SK-N-SH (cell line): ENCODE measurements at regions not wholly inside any gene's neighbourhood (a gene's known extent, or its start where the extent isn't known, plus 50 kb on each side); places are given as distances from the start of the nearest gene placed in this dataset.

Experiments
- CTCF ChIA-PET: fragments of 300-600, 350-600 bp; formaldehyde crosslinking; extraction: SDS; loops from one replicate; lab custom pipeline; 2021; lab: Yijun Ruan, JAX
- POLR2A ChIA-PET: fragments of 350-600 bp; sonication (Branson Sonifier 250); formaldehyde crosslinking; extraction: SDS; loops from one replicate; lab custom pipeline; 2020; ENCODE audit warnings: antibody characterized with exemption, inconsistent platforms; lab: Yijun Ruan, JAX
- DNase-seq: peaks from one replicate; pipeline ENCODE4 v3.0.0; 2012
- H2AFZ ChIP-seq: fragments of 200-600 bp; sonication (generic); 2 replicates; pipeline ENCODE4 v1.8.1; 2016; ENCODE audit warnings: antibody characterized with exemption, mild to moderate bottlenecking, low read depth
- H3F3A ChIP-seq: fragments of 200-600 bp; sonication (generic); replicated peaks from 2 replicates; pipeline ENCODE3; 2016; ENCODE audit warnings: antibody characterized with exemption, mild to moderate bottlenecking; ENCODE audit not compliant: insufficient read depth
- H3K27ac ChIP-seq, 2 experiments: fragments of 200-500 bp in 1 of 2; fragments of 200-600 bp in 1 of 2; sonication (Bioruptor generic) in 1 of 2; sonication (generic), shearing (Covaris generic) in 1 of 2; 2 replicates each; pipeline versions ENCODE4 v1.5.1 to v1.6.1; 2014 to 2016; ENCODE audit warnings: low read depth in 2 of 2, inconsistent platforms in 1 of 2, low read length in 1 of 2, mild to moderate bottlenecking in 1 of 2, mixed read lengths in 1 of 2
- H3K27me3 ChIP-seq: fragments of 200-600 bp; sonication (generic), shearing (Covaris generic); 2 replicates; pipeline ENCODE4 v1.6.1; 2016; ENCODE audit warnings: mixed run types; ENCODE audit not compliant: insufficient read depth
- H3K36me3 ChIP-seq, 2 experiments: fragments of 200-500 bp in 1 of 2; fragments of 200-600 bp in 1 of 2; sonication (Bioruptor generic) in 1 of 2; sonication (generic) in 1 of 2; replicated peaks in 1 of 2; 2 replicates each; pipeline versions ENCODE3 to v1.5.1; 2014 to 2016; ENCODE audit warnings: low read length in 1 of 2, mild to moderate bottlenecking in 1 of 2; ENCODE audit not compliant: insufficient read depth in 2 of 2, control insufficient read depth in 1 of 2
- H3K4me1 ChIP-seq, 2 experiments: fragments of 200-500 bp in 1 of 2; fragments of 200-600 bp in 1 of 2; sonication (Bioruptor generic) in 1 of 2; sonication (generic), shearing (Covaris generic) in 1 of 2; 2 replicates each; pipeline versions ENCODE4 v1.5.1 to v1.6.1; 2014 to 2016; ENCODE audit warnings: low read depth in 1 of 2, low read length in 1 of 2, mixed run types in 1 of 2; ENCODE audit not compliant: insufficient read depth in 2 of 2, control insufficient read depth in 1 of 2
- H3K4me2 ChIP-seq: fragments of 200-600 bp; sonication (generic), shearing (Covaris generic); 2 replicates; pipeline ENCODE4 v1.6.1; 2017; ENCODE audit warnings: mixed run types
- H3K4me3 ChIP-seq, 2 experiments: fragments of 200-500 bp in 1 of 2; fragments of 200-600 bp in 1 of 2; sonication (Bioruptor generic) in 1 of 2; sonication (generic), shearing (Covaris generic) in 1 of 2; 2 replicates each; pipeline versions ENCODE4 v1.5.1 to v1.8.1; 2014 to 2016; ENCODE audit warnings: low read depth in 2 of 2, inconsistent platforms in 1 of 2, low read length in 1 of 2, mild to moderate bottlenecking in 1 of 2, mixed read lengths in 1 of 2, moderate library complexity in 1 of 2
- H3K79me2 ChIP-seq: fragments of 200-600 bp; sonication (generic); 2 replicates; pipeline ENCODE4 v1.8.1; 2017; ENCODE audit warnings: mild to moderate bottlenecking; ENCODE audit not compliant: insufficient read depth
- H3K9ac ChIP-seq: fragments of 200-600 bp; sonication (generic); 2 replicates; pipeline ENCODE4 v1.6.1; 2017; ENCODE audit warnings: mixed run types
- H3K9me2 ChIP-seq: fragments of 200-600 bp; sonication (generic); 2 replicates; pipeline ENCODE4 v1.6.1; 2017; ENCODE audit warnings: mixed run types
- H3K9me3 ChIP-seq: fragments of 200-600 bp; sonication (generic); 2 replicates; pipeline ENCODE4 v1.6.1; 2017; ENCODE audit warnings: mixed run types, mild to moderate bottlenecking, moderate library complexity
- H4K20me1 ChIP-seq: fragments of 200-600 bp; sonication (generic); 2 replicates; pipeline ENCODE4 v1.6.1; 2017; ENCODE audit warnings: mild to moderate bottlenecking, mixed run types; ENCODE audit not compliant: insufficient read depth
- EP300 ChIP-seq, 2 experiments: IDR thresholded peaks; 2 replicates each; pipeline versions ENCODE4 v1.4.0 to v1.6.1; 2012; ENCODE audit warnings: borderline replicate concordance in 1 of 2, low read depth in 1 of 2, low read length in 1 of 2
- EZH2phosphoT487 ChIP-seq: fragments of 200-600 bp; sonication (generic); IDR thresholded peaks from 2 replicates; pipeline ENCODE4 v1.6.1; 2017; ENCODE audit warnings: low read depth, mixed run types, mild to moderate bottlenecking, antibody characterized with exemption, moderate library complexity, borderline replicate concordance
- GATA2 ChIP-seq: sonication (generic); formaldehyde crosslinking; IDR thresholded peaks from 2 replicates; pipeline ENCODE4 v1.5.0; 2020; ENCODE audit warnings: mild to moderate bottlenecking, missing genetic modification reagents
- JUND ChIP-seq: IDR thresholded peaks from 2 replicates; pipeline ENCODE4 v1.4.0; 2012
- MEF2A ChIP-seq: IDR thresholded peaks from 2 replicates; pipeline ENCODE4 v1.4.0; 2012; ENCODE audit warnings: low read depth, borderline replicate concordance
- NFIC ChIP-seq: IDR thresholded peaks from 2 replicates; pipeline ENCODE4 v1.4.0; 2012; ENCODE audit warnings: borderline replicate concordance
- NRF1 ChIP-seq: IDR thresholded peaks from 2 replicates; pipeline ENCODE4 v1.6.1; 2012; ENCODE audit warnings: low read depth, mild to moderate bottlenecking, low read length
- RCOR1 ChIP-seq: fragments of 150-350 bp; IDR thresholded peaks from 2 replicates; pipeline ENCODE4 v1.6.1; 2017; ENCODE audit warnings: antibody characterized with exemption, low read length
- REST ChIP-seq: IDR thresholded peaks from 2 replicates; pipeline ENCODE4 v1.6.1; 2012; ENCODE audit warnings: mild to moderate bottlenecking, low read depth, low read length, moderate library complexity
- RFX5 ChIP-seq: IDR thresholded peaks from 2 replicates; pipeline ENCODE4 v1.6.1; 2012; ENCODE audit warnings: mild to moderate bottlenecking, improper control_type of control experiment, low read length
- RXRA ChIP-seq: IDR thresholded peaks from 2 replicates; pipeline ENCODE4 v1.4.0; 2012; ENCODE audit warnings: low read depth, mild to moderate bottlenecking, borderline replicate concordance
- SIN3A ChIP-seq: IDR thresholded peaks from 2 replicates; pipeline ENCODE4 v1.6.1; 2012; ENCODE audit warnings: low read depth, mild to moderate bottlenecking, low read length, moderate library complexity, borderline replicate concordance
- SMC3 ChIP-seq: IDR thresholded peaks from 2 replicates; pipeline ENCODE4 v1.6.1; 2012; ENCODE audit warnings: low read depth, low read length, improper control_type of control experiment
- TAF1 ChIP-seq: IDR thresholded peaks from 2 replicates; pipeline ENCODE4 v1.6.1; 2012; ENCODE audit warnings: low read depth, mild to moderate bottlenecking, low read length, moderate library complexity, borderline replicate concordance
- TCF12 ChIP-seq: IDR thresholded peaks from 2 replicates; pipeline ENCODE4 v1.4.0; 2012
- TEAD4 ChIP-seq: IDR thresholded peaks from 2 replicates; pipeline ENCODE4 v1.4.0; 2012; ENCODE audit warnings: mild to moderate bottlenecking, borderline replicate concordance; ENCODE audit not compliant: insufficient read depth
- USF1 ChIP-seq: IDR thresholded peaks from 2 replicates; pipeline ENCODE4 v1.4.0; 2012; ENCODE audit warnings: low read depth, borderline replicate concordance
- USF2 ChIP-seq: fragments of 150-350 bp; IDR thresholded peaks from 2 replicates; pipeline ENCODE4 v1.6.1; 2017; ENCODE audit warnings: antibody characterized with exemption, low read length, low read depth, borderline replicate concordance
- YY1 ChIP-seq: IDR thresholded peaks from 2 replicates; pipeline ENCODE4 v1.4.0; 2012; ENCODE audit warnings: low read depth, mild to moderate bottlenecking
- ZBTB33 ChIP-seq: IDR thresholded peaks from 2 replicates; pipeline ENCODE4 v1.4.0; 2012; ENCODE audit warnings: low read depth, borderline replicate concordance
- WGBS: methylation state at CpG from one replicate; pipeline ENCODE4 v1.1.6; 2017; ENCODE audit warnings: low lambda C conversion rate; 5-methylcytosine and 5-hydroxymethylcytosine counted together

GRCh38 chr18:64785686-64786085 lies 636.8 kb upstream of the LINC00305 start:
- WGBS = 41% methylated on average over 4 of the region's 4 CpGs
- CTCF ChIA-PET = no interaction called here
- H3K9me3 ChIP-seq = no peaks in the 10 kb centered on the region

GRCh38 chr18:64777556-64777955 lies 628.7 kb upstream of the LINC00305 start:
- H3K4me2 ChIP-seq = no peak overlapping the region
- ChIA-PET CTCF (no interaction called here), POLR2A (no interaction called here)
- H3K36me3 ChIP-seq = no peaks in the 10 kb centered on the region
- no peaks in the 10 kb centered on the region for H4K20me1 ChIP-seq
- DNase-seq = no peak
- H2AFZ ChIP-seq = 0 out of 2 replicates have a peak overlapping the region, but pooled peaks have one; percentile 23
- H3K79me2 ChIP-seq = no peaks in the 10 kb centered on the region
- H3K9me2 ChIP-seq = no peaks in the 10 kb centered on the region
- H3F3A ChIP-seq = no peaks in the 10 kb centered on the region
- WGBS = 53% methylated on average over 6 of the region's 6 CpGs
- no peak overlapping the region for H3K27ac ChIP-seq
- no peaks in the 10 kb centered on the region for H3K9me3 ChIP-seq
- H3K4me3 ChIP-seq = no peak overlapping the region
- H3K4me1 ChIP-seq = no peaks in the 10 kb centered on the region
- no peak for TF ChIP-seq MEF2A
- TF ChIP-seq RFX5 = no peak
- no peak for TF ChIP-seq SIN3A
- no peak for TF ChIP-seq USF1
- no peak for TF ChIP-seq USF2
- TF ChIP-seq JUND = no peak
- TF ChIP-seq RCOR1 = no peak
- no peak for TF ChIP-seq NRF1
- TF ChIP-seq SMC3 = no peak
- TF ChIP-seq EP300 (IDR thresholded peaks at IDR 0.05; ENCODE audit: borderline replicate concordance in 1 of 2, low read depth in 1 of 2, low read length in 1 of 2) = no peak
- TF ChIP-seq ZBTB33 = no peak
- no peak for TF ChIP-seq TEAD4
- no peak for TF ChIP-seq RXRA
- no peak for TF ChIP-seq TCF12
- no peak for TF ChIP-seq TAF1
- no peak for TF ChIP-seq NFIC
- TF ChIP-seq EZH2phosphoT487 = no peak
- no peak for TF ChIP-seq GATA2 (CRISPR knock-in tag)
- no peak for TF ChIP-seq REST
- H3K27me3 ChIP-seq = no peaks in the 10 kb centered on the region
- no peak overlapping the region for H3K9ac ChIP-seq

More at GRCh38 chr18:64785686-64786085, 636.8 kb upstream of the LINC00305 start:
- Histone ChIP-seq H3K4me1 (no peaks in the 10 kb centered on the region), H3K27me3 (no peaks in the 10 kb centered on the region), H3K27ac (no peak overlapping the region), H4K20me1 (no peaks in the 10 kb centered on the region), H3K36me3 (no peaks in the 10 kb centered on the region), H3K79me2 (no peaks in the 10 kb centered on the region), H3K4me2 (no peak overlapping the region), H3K9me2 (no peaks in the 10 kb centered on the region), H3K9ac (no peak overlapping the region)
- POLR2A ChIA-PET = no interaction called here
- DNase-seq = no peak
- no peak for TF ChIP-seq TEAD4
- no peak for TF ChIP-seq RFX5
- TF ChIP-seq YY1 = no peak
- TF ChIP-seq, all 33 proteins: peak for 0
- Histone ChIP-seq H2AFZ (no peak overlapping the region), H3F3A (no peaks in the 10 kb centered on the region), H3K4me3 (no peak overlapping the region)
